NCI-H69 (cell line): ENCODE measurements at regions not wholly inside any gene's neighbourhood (a gene's known extent, or its start where the extent isn't known, plus 50 kb on each side); places are given as distances from the start of the nearest gene placed in this dataset.
"Not testable (repeated sequence)": the region's sequence is repeated elsewhere in the genome, so short reads cannot be mapped to it uniquely, and the experiment has no call there.

ENCODE experiments used
- DNase-seq: peaks from one replicate; lab custom pipeline; 2025; lab: John Stamatoyannopoulos, UW

GRCh38 chr12:23084236-23084995 lies 459.4 kb downstream of the ETNK1 start:
- peak; percentile 97 for DNase-seq

GRCh38 chr12:23088594-23088993 lies 463.6 kb downstream of the ETNK1 start:
- no peak for DNase-seq

DNA sequence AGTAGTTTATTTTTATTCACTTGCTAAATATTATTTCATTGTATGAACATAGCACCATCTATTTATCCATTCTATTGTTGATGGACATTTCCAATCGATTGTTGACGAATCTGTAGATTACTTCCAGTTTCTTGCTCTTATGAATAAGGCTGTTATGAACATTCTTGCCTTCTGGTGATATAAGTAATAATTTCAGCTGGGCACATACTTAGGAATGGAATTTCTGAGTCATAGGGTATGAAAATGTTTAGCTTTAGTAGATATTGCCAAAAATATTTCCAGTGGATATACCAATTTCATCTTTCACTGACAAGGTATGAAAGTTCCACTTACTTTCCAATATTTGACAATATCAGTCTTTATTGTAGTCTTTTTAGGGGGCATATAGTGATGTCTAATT lies 468.5 kb downstream of the ETNK1 start:
- DNase-seq: no peak

- DNase-seq: no peak
These were observed 471.4 kb downstream of the ETNK1 start for GRCh38 chr12:23096321-23096720.

DNA sequence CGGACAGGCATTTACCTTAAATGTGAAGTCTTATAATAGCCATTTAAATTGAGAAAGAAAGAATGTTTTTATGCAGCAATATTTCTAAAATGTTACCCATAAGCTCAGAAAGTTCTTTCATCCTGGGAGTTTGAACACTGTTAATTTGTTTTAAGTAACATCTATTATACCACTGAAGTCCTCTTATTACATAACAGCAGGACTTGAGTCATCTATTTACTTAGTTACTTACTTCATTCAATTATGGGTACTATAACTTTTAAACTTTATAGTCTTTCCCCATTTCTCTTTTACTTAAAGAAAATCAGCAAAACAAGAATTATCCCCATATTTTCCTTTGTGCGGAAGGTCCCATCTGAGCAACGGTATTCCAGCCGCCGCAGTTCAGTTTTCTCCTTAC lies 473.1 kb downstream of the ETNK1 start:
- DNase-seq: no peak

GRCh38 chr12:23098517-23098916 lies 473.5 kb downstream of the ETNK1 start:
- DNase-seq: peak; percentile 88

GRCh38 chr12:23099104-23099503 lies 474.1 kb downstream of the ETNK1 start:
- peak; percentile 68 for DNase-seq

- no peak for DNase-seq
These were observed 474.6 kb downstream of the ETNK1 start for GRCh38 chr12:23099604-23100003.

- no peak for DNase-seq
These were observed 484.0 kb downstream of the ETNK1 start for GRCh38 chr12:23108957-23109356.

DNA sequence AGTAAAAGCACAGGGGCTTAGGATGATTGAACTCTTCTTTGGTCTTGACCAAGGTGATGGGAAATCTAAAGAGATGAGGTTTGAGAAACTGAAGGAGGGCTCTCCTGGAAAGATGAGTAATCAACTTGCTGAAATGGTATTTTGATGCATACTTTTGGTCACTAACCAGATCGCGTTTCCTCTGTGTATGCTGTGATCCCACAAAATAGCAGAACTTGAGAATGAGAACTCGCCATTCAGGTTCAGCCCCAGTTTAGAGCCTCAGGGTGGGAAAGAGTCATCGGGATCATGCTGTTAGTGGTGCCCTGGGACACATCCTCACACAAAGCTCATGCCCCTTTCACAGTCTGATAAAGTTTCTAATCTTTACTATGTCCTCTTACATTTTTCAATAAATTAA lies 488.8 kb downstream of the ETNK1 start:
- no peak for DNase-seq

- DNase-seq: no peak
These were observed 491.0 kb downstream of the ETNK1 start for GRCh38 chr12:23115984-23116383.

DNA sequence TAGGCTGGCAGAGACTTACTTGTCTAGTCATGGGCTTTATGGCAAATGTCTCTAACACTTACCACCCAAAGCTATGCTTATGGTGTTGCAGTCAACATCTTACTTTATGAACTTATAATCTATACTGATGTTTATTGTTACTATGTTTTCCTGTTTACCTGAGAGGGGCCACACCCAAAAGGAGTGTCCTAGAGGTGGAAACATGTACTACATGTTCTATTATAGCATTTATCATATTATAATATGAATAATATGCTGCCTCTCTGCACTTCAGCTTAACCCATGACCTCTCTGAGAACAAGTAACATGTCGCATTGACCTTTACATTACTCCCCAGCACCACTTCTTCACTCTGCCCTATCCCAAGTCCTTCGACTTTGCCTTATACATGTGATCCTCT lies 501.8 kb downstream of the ETNK1 start:
- no peak for DNase-seq

DNA sequence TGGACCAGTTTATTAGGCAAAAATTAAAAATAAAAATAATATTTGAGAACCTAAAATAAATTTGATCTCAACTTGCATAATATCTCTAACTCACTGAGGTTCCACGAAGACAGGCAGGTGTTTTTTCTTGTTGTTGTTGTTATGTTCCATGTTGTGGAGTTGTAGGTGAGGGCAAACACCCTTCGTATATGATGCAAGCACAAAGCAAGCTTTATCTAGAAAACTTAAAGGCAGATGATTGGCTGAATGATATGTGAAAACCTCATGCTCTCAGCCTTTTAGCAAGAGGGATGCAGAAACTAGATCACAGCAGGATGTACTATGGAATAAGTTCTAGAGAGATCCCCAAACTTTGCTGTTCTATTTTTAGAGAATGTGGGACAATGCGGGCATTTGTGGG lies 502.7 kb downstream of the ETNK1 start:
- no peak for DNase-seq

DNA sequence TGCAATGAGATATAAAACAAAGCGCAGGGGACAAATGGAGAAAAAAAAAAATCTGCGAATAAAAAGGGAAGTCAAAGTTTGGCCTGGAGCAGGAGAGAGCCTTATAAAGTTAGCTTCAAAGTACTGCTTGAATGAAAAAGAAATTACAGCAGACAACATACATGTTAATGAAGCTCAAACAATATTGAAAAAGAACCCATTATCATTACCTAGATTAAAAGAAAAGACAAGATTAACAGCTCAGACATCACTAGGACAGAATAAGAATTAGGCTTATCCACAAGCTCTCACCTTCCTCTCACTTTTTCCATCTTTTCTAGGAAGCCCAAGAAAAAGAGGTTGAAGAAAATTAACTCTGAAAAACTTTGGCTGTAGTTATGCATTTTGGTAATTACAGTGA lies 503.5 kb downstream of the ETNK1 start:
- DNase-seq: no peak

DNA sequence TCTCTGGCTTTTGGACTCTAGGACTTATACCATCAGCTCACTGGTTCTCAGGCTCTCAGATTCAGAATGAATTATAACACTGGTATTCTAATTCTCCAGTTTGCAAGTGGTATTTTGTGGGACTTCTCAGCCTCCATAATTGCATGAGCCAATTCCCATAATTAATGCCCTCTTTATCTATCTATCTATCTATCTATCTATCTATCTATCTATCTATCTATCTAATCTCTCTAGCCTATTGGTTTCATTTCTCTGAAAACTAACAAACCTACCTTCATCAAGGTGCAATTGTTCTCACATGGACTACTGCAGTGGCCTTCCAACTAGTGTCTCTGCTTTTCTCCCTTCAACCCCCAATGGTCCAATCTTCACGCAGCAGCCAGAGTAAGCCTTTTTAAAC lies 507.4 kb downstream of the ETNK1 start:
- no peak for DNase-seq

- no peak for DNase-seq
These were observed 508.5 kb downstream of the ETNK1 start for GRCh38 chr12:23133471-23133870.

DNA sequence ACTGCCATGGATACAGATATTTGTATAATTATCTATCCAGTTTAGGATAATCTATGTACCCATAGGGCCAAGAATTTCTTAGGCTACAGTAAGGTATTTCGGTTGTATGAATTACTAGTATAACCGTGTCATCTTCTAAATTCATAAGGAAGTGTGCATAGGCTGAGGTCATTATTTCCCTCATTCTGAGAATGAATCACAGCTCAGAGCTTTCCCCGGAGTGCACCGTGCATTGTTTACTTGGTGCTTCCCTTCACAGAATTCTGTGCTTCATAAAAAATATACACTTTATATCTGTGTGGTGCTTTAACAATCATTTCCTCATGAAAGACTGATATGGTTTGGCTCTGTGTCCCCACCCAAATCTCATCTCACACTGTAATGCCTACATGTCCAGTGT lies 514.1 kb downstream of the ETNK1 start:
- no peak for DNase-seq

DNA sequence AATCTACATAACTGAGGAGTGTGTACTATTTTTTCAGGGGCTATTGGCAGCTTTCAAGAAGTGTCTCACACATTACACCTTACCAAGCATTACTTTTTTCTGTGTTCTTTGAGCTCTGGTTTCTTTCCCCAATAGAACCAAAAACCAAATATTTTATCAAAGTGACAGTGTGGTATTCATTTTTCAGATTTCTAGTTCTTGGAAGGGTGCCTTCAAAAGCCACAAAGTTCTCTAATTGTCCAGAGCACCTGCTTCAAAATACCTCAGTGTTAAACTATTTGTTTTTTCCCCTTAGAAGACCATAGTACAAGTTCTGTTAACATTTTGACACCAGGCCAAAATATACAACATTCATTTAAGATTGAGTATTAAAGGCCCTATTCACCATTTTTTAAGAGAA lies 515.7 kb downstream of the ETNK1 start:
- no peak for DNase-seq

DNA sequence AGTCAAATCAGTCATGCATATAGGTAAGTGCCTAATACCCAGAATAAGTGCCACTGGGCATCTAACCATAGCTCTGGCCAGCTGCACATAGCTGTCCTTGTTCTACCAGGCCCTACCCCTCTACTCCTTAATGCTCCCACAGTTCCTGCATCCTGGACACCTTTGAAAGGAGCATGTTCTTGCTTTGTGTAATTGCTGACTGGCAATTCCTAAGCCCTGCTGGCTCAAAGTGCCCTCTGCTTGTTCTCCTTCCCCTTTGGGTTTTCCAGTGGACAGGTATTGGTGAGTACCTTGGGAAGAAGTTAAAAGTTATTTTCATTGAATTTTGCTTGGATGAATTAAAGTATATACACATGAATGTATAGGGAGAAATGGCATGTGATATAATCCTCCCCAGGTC lies 516.4 kb downstream of the ETNK1 start:
- no peak for DNase-seq

DNA sequence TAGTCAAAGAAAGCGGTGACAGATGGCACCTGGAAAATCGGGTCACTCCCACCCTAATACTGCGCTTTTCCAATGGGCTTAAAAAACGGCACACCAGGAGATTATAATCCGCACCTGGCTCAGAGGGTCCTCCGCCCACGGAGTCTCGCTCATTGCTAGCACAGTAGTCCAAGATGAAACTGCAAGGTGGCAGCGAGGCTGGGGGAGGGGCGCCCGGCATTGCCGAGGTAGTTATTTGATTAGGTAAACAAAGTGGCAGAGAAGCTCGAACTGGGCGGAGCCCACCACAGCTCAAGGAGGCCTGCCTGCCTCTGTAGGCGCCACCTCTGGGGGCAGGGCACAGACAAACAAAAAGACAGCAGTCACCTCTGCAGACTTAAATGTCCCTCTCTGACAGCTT lies 521.1 kb downstream of the ETNK1 start:
- DNase-seq: not testable (repeated sequence)

DNA sequence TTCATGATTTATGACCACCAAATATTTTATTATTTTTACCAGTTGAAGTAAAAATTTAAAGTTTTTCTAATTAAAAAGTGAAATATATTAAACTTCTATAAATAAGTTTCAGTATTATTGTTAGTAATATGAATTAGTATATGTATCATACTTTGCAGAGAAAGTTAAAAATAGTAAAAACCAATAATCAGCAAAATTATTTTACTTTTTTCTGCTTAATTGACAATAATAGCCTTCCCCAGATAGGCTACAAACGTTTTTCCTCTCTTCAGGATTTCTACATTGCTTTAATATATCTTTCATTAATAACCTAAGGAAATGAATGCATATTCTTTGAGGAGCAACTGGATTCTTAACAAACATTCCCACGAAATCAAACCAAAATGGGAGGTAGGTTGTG lies 543.5 kb downstream of the ETNK1 start:
- no peak for DNase-seq

DNA sequence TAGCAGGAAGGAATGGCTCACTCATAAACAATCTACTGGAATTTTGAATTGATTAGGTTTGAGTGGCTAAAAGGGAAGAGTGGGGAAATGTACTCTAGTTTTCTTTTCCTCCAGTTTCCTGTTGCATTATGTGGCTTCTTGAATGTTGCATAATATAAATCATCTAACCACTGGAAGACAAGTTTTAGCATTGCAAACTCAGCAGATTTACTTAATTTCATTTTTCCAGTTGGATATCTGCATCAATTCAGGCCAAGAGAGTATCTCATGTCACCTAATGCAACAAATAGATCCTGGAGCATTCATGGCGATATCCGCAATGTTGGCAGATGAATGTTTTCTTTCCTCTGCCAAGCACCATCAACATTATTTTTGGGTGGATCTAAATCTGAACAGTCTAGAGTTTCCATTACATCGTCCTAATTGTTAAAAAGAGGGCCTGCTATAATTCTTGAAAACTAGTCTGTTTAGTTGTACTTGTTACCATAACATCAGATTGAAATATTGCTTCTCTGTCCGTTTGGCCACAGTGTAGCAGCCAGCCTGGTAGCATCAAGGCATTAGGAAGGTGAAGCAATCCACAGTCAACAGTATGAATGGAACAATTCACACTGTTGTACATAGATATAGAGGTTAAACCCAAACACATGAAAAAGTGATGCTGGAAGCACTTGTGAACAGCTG lies 544.2 kb downstream of the ETNK1 start:
- no peak for DNase-seq

DNA sequence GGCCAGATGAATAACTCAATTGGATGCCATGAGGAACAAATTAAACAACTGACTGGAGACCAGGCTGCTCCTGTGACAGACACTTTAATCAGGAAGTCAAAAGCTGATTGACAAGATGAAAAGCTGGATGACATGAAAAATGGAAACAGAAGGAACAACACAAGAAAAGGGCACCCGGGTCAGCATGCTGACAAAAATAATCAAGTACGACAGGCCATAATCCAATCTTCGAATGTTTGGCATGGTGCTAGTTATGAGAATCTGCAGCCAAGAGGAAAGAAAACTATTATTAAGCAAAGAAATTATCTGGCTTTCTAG lies 544.7 kb downstream of the ETNK1 start:
- DNase-seq: no peak

DNA sequence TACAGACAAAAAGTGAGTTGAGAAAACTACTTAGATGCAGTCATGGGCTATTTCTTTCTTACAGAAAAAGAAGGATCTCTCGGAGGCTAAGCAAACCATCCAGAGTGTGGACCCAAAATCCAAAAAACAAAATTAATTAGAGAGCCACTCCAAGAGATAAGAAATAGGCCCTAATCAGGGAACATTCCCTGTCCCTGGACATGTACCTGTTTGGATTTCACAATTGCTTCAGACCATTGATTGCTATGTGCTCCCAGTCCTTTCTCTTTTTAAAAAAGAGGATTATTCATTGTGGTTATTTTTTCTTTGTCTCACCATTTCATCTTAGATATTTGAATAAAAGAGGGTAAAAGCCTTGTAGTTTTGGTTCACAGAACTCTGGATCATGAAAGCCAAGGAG lies 549.9 kb downstream of the ETNK1 start:
- no peak for DNase-seq
